GM21723 (cell line): ENCODE measurements at regions not wholly inside any gene's neighbourhood (a gene's known extent, or its start where the extent isn't known, plus 50 kb on each side); places are given as distances from the start of the nearest gene placed in this dataset.

Source experiments
- ATAC-seq: cut with Tn5 transposase; IDR thresholded peaks from one replicate; pipeline ENCODE4 v1.9.1; 2021; ENCODE audit warnings: mild to moderate bottlenecking, moderate library complexity; ENCODE audit not compliant: unreplicated experiment

DNA sequence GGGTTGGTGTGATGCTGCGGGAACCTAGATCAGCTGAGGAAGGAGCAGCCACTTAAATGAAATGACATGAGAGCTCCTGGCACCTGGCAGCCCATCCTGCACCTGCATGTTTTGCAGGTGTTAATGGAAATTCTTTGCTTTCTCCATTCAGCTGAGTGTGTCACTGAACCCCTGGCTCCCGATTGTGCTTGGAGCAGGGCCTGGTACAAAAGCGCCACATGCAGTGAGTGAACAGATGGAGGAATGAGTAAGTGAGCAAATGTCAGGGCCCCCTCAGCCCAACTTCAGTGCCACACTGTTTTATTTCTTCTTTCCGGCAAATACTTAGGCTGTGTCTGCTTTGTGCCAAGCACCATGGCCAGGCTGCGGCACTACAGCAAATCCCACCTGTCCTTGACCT, 132.2 kb downstream of the ASB7 start:
- ATAC-seq: no peak

DNA sequence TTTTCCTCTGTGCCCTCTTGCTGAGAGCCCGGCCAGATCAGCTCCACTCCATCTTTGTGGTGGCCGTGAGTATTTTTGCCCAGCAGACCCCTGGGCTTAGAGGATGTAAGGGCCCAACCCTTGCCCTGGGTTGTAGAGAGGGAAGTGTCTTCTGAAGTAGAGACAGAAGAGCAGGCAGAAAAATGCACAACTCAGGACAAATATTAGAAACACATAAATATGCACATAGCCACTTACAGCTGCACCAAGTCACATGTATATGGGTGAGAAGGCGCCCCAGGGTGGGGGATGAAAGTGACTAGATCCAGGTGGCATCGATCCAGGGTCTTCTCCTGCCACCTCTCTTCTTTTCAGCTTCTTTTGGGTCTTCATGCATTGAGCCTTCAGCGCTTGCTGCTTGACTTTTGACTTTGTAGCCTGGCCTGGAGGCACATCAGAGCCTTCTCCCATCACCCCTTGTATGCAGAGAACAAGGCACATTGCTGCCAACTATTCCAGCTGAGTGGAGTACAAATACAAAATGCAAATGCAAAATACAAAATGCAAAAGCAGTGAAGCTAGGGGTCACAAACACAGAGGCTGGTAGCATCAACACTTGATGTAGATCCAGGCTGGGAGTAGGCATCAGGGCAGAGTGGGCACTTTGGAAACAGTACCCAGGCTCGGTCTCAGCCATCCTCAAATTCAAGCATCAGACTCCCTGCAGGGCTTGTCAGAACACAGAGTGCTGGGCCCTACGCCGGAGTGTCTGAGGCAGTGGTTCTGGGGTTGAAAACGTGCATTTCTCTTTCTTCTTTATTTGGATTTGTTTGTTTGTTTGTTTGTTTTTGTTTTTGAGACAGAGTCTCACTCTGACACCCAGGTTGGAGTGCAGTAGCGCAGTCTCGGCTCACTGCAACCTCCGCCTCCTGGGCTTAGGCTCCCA, 133.0 kb downstream of the ASB7 start:
- ATAC-seq: no peak

- ATAC-seq: no peak
These were observed 134.8 kb downstream of the ASB7 start for GRCh38 chr15:100737214-100737613.

- ATAC-seq: no peak
These were observed 136.2 kb downstream of the ASB7 start for GRCh38 chr15:100738614-100739013.

GRCh38 chr15:100740138-100740537, 137.7 kb downstream of the ASB7 start:
- ATAC-seq: no peak

- ATAC-seq: no peak
These were observed 128.0 kb upstream of the ALDH1A3 start for GRCh38 chr15:100751585-100751984.

GRCh38 chr15:100753503-100753902, 126.1 kb upstream of the ALDH1A3 start:
- no peak for ATAC-seq

- ATAC-seq: no peak
These were observed 122.0 kb upstream of the ALDH1A3 start for GRCh38 chr15:100757661-100758060.

DNA sequence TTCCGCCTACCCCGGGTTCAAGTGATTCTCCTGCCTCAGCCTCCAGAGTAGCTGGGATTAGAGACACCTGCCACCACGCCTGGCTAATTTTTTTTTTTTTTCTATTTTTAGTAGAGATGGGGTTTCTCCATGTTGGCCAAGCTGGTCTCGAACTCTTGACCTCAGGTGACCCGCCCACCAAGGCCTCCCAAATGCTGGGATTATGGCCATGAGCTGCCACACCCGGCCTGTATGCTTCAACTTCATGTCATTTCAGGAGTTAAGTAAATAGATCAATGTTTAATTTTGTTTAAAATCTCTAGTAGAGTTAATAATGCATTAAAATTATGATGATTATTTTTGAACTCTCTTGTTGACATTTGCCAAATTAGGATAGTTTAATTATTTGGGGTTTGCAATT, 121.1 kb upstream of the ALDH1A3 start:
- ATAC-seq: no peak

DNA sequence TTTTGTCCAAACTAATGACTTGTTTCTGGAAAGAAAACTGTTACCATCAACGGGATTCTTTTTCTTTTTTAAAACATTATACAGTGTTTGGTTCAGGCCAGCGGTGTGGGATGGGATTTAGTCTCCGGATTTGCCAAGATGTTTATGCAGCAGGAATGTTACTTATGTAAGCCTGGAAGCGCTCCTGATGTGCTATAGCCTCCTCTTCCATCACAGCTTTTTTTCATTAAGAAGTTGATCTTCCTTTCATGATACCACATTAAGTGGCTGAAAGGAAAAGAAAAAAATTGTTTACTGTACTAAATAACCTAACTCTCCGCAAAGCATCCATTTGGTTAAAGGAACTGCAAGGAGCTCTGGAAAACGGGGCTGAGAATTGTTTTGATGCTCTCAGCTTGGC, 120.5 kb upstream of the ALDH1A3 start:
- ATAC-seq: no peak

- ATAC-seq: no peak
These were observed 119.8 kb upstream of the ALDH1A3 start for GRCh38 chr15:100759698-100760356.

DNA sequence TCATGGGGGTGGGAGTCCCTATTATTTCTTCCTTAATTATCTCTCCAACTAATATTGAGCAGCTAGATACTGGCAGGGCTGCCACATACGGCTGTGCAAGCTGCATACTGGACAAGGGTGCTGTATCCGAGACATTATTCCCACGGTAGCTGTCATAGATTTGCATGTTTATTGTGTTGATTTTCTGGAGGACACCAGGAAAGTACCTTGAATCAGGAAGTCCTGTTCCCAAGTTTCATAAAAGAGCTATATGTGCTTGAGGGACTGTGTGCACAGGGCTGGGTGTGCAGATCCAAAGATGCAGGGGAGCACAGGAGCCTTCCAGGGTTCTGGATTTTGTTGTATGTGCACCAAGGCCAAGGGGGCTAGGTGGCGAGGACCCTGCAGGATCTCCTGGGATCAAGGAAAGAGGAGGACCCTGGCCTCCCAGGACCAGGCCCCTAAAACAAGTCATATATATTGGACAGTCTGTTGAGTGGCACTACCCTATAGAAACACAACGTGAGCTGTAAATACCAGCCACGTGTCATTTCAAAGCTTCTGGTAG, 119.2 kb upstream of the ALDH1A3 start:
- ATAC-seq: no peak

- no peak for ATAC-seq
These were observed 118.2 kb upstream of the ALDH1A3 start for GRCh38 chr15:100761290-100761935.

GRCh38 chr15:100762289-100762688, 117.3 kb upstream of the ALDH1A3 start:
- no peak for ATAC-seq

GRCh38 chr15:100762913-100763834, 116.5 kb upstream of the ALDH1A3 start:
- no peak for ATAC-seq

- ATAC-seq: no peak
These were observed 115.5 kb upstream of the ALDH1A3 start for GRCh38 chr15:100763835-100764750.

- ATAC-seq: no peak
These were observed 114.7 kb upstream of the ALDH1A3 start for GRCh38 chr15:100764778-100765466.

GRCh38 chr15:100765467-100766241, 114.0 kb upstream of the ALDH1A3 start:
- ATAC-seq: no peak
